GM12873 (cell line): ENCODE measurements at regions not wholly inside any gene's neighbourhood (a gene's known extent, or its start where the extent isn't known, plus 50 kb on each side); places are given as distances from the start of the nearest gene placed in this dataset.

Experiments
- TF ChIP-seq, protein P1 (sequence below): IDR thresholded peaks from 2 replicates; pipeline ENCODE4 v1.5.1; 2012; ENCODE audit warnings: low read depth, mild to moderate bottlenecking, moderate library complexity, low read length, control low read depth; ENCODE audit not compliant: insufficient read depth; ENCODE audit errors: missing control alignments

DNA sequence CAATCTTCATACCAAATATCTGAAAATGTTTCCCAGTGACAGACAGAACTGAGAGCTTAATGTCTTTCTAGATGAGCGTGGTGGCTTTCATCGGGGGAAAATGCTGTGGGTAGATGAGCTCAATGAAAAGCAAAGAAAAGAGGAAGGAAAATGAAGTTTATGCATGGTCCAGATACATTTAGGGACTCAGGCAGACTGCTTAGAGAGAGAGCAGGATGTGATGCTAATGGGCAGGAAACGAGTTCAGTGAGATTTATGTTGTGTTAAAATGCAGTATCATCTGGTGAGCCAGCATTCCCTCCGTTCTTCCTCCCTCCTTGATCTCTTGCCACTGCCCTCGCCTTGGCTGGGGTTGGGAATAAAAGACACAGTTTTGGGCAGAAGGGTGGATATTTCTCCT is 229.2 kb downstream of the GBA3 start:
- TF ChIP-seq, protein P1, sequence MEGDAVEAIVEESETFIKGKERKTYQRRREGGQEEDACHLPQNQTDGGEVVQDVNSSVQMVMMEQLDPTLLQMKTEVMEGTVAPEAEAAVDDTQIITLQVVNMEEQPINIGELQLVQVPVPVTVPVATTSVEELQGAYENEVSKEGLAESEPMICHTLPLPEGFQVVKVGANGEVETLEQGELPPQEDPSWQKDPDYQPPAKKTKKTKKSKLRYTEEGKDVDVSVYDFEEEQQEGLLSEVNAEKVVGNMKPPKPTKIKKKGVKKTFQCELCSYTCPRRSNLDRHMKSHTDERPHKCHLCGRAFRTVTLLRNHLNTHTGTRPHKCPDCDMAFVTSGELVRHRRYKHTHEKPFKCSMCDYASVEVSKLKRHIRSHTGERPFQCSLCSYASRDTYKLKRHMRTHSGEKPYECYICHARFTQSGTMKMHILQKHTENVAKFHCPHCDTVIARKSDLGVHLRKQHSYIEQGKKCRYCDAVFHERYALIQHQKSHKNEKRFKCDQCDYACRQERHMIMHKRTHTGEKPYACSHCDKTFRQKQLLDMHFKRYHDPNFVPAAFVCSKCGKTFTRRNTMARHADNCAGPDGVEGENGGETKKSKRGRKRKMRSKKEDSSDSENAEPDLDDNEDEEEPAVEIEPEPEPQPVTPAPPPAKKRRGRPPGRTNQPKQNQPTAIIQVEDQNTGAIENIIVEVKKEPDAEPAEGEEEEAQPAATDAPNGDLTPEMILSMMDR: no peak

DNA sequence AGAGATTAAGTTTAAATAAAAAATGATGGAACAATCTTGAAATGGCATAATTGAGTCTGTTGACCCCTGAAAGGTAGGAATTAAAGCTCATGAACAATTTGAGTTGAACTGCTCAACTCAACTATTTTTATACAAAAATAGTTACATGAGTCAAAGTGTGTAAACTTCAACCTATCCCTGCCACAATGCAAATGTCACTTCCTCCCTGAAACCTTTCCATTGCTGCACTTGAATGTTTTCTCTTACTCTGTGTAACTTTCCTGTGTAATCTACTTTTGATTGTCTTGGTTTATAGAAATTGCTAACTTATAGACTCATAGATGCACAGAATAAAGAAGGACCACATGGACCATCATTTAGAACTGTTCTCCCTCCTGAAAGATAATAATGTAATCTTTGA is 218.5 kb downstream of the GBA3 start:
- TF ChIP-seq, protein P1: no peak

DNA sequence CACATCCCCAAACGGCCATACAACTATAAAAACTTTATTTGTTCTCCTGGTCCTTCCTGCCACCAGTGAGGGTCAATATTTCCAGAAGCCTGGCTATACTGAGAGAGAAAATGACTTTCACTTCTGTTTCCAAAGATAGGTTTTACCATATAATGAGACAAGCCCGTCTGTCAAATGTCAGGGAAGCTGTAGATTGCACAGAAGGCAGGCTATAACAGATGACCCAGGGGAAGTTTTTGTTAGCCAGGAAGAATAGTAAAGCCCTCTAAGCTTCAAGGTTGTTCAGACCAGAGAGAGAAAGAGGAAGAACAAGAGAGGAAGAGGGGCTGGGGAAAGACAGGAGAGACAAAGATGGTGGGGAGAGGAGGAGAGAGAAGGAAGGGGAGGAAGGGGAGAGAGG is 217.5 kb downstream of the GBA3 start:
- TF ChIP-seq, protein P1: no peak

DNA sequence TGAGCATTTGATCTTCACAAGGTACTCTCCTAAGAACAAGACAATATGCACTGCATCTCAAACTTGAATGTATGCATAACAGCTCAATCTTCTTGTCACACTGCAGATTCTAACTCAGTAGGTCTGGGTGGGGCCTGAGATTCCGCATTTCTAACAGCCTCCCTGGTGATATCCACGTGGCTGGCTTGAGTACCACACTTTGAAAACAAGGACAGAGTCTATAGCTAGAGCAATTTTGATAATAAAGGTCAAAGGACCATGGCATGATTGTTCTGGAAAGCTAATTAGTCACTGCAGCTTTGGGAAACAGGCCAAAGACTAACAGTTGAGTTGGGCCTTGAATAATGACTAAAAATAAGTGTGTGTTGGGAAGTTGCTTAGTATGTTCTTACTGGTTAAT is 213.3 kb downstream of the GBA3 start:
- TF ChIP-seq, protein P1: no peak

DNA sequence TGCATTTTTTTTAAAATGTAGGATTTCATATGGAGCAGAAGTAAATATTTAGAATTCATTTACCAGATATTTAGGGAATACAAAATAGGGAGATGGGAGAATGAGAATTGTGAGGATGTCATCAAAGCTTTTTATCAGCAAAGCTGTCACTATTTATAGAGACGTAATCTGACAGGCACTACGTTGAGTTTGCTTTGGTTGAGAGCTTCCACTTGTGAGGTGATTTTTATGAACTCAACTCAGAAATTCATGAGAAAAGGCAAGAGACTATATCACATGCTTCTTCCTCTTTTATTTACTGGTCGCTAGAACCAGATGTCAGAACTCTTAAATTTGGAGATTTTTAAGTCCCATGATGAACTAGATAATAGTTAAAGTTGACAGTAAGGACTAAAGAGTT is 211.2 kb downstream of the GBA3 start:
- TF ChIP-seq, protein P1: no peak

DNA sequence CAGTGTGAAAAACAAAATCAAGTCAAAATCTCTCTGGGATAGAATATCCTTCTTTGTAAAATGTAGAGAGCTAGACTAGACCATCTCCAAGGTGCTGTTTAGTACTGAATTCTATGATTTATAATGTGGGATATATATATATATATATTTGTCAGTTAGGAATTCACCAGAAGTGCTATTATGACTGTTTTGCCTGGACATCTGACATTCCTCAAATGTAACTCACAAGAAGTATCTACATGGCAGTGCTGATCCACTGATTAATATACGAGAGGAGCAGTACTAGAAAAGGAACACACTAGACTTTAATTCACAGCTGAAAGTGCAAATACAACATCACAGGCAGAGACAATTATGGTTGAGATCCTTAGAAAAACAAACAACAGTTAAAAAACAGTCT is 208.9 kb downstream of the GBA3 start:
- TF ChIP-seq, protein P1: no peak

DNA sequence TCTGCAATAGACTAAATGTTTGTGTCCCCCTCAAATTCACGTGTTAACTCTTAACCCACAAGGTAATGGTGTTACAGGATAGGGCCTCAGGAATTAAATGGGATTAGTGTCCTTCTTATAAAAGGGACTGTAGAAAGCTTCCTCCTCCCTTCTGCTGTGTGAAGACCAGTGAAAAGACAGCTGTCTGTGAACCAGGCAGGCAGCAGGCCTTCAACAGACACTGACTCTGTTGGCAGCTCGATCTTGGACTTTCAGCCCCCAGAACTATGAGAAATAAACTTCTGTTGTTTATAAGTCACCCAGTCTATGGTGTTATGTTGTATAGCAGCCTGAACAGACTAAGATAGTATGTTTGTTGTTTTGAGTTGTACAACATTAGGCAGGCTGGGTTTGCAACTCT is 208.1 kb downstream of the GBA3 start:
- TF ChIP-seq, protein P1: no peak
